Pons (tissue), 1 donor: ENCODE measurements at regions not wholly inside any gene's neighbourhood (a gene's known extent, or its start where the extent isn't known, plus 50 kb on each side); places are given as distances from the start of the nearest gene placed in this dataset.
"Not testable (repeated sequence)": the region's sequence is repeated elsewhere in the genome, so short reads cannot be mapped to it uniquely, and the experiment has no call there.

Experiments used
- DNase-seq: peaks from one replicate; pipeline ENCODE4 v3.0.0-alpha.2; 2016; ENCODE audit warnings: low spot score

GRCh38 chr14:55847766-55848165 lies 267.8 kb downstream of the KTN1 start:
- no peak for DNase-seq

DNA sequence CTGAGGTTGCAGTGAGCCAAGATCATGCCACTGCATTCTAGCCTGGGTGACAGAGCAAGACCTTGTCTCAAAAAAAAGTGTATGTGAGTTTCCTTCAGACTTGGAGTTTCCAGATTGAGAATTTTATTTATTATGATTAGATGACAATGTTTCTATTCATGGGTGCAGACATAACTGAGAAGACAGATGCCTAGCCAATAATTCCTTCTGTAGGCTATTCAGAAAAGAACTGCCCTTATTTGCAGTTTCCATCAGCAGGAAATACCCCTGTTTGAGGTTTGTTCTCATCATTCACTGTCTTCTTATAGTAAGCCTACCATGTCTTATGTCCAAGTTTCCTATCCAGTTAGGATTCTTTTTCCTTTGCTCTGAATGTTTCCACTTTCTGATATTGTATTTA lies 269.0 kb downstream of the KTN1 start:
- DNase-seq, result no peak

GRCh38 chr14:55849833-55850232 lies 268.4 kb upstream of the PELI2 start:
- no peak for DNase-seq

DNA sequence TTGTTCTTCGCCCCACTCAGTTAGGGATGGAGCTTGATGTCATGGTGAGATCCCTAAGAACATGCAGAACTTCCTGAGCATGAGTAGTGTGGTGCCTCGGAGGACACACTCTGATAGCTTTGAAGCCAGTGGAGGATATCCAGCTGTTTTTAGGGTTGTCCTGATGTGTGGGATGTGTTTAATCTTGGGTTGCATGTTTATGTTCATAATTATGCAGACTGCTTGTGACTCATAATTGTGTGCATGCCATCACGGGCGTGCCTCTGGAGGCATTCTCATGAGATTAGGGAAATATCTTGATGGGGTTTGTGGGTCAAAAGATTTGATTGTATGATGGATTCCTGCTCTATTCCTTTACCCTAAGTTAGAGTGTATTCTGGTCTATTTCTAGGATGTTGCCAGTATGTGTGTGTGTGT lies 267.4 kb upstream of the PELI2 start:
- DNase-seq, result no peak

GRCh38 chr14:55851301-55851700 lies 266.9 kb upstream of the PELI2 start:
- no peak for DNase-seq

DNA sequence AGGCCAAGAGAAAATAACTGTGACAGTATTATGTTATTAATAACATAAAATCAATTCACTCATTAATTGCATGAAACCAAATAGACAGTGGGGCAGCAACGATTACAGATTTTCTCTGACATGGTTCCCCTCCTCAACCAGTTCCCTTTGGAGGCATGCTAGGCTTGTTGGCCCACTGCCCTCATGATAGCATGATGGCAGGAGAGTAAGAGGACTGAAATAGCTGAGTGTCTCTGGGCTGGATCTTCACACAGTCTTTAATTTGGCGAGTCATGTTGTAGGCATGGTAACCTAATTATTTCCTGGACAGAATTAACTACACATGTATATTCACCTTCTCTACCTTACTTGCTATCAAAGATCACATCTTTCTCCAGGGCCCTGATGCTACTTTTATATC lies 266.2 kb upstream of the PELI2 start:
- no peak for DNase-seq

DNA sequence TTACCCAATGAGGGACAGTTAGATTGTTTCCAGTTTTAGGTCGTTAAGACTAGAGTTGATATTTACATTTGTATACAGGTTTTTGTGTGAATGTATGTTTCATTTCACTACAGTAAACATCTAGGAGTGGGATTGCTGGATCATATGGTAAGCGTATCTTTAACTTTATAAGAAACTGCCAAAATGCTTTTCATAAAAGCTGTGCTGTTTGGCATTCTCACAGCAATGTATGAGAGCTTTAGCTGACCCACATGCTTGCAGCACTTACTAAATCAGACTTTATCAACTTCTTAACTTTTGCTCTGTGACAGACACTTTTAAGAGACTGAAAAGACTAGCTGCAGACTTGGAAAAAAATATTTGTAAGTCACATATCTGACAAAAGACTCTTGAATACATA lies 262.5 kb upstream of the PELI2 start:
- no peak for DNase-seq

DNA sequence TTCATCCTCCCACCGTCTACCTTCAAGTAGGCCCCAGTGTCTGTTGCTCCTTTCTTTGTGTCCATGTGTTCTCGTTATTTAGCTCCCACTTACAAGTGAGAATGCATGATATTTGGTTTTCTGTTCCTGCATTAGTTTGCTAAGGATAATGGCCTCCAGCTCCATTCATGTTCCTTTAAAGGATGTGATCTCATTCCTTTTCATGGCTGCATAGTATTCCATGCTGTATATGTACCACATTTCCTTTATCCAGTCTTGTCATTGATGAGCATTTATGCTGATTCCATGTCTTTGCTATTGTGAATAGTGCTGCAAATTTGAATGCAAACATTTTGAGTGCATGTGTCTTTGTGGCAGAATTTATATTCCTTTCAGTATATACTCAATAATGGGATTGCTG lies 259.6 kb upstream of the PELI2 start:
- no peak for DNase-seq

DNA sequence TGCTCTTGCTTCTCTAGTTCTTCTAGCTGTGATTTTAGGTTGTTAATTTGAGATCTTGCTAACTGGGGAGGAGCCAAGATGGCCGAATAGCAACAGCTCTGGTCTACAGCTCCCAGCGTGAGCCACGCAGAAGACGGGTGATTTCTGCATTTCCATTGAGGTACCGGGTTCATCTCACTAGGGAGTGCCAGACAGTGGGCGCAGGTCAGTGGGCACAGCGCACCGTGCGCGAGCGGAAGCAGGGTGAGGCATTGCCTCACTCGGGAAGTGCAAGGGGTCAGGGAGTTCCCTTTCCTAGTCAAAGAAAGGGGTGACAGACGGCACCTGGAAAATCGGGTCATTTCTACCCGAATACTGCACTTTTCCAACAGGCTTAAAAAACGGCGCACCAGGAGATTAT lies 256.6 kb upstream of the PELI2 start:
- DNase-seq, result not testable (repeated sequence)

DNA sequence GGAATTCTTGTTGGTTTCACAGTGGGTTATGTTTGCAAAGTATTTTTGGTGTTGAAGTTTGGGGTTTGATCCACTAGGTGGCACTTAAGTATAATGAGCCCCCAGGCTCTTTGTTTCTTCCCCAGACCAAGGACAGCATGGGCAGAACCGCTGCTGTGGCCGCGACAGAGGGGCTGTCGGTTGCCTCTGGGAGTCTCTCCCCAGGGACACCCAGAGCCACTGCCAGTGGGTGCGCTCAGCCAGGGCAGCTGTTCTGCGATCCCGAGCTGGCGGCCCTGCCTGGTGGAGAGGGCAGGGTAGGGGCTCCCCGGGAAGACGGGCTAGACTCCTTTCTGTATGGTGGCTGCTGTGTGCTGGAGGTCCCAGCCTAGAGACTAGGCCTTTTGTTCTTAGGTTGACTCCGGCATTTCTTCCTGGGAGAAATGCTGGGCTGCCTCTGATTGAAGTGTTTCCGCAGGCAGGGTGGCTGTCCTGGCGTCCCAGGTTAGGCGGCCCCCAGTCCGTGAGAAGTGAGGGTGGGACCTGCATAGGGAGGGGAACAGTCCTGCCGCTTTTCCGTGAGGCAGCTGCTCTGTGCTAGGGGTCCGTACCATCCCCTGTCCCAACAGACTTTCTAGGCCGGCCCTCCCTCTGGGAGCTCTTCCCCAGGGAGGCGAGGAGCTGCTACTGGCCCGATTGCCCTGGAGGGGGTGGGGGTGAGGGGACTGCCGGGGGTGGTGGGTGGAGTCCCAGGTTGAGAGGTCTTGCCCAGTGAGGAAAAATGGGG lies 253.1 kb upstream of the PELI2 start:
- DNase-seq, result no peak

- no peak for DNase-seq
Observed at GRCh38 chr14:55867311-55867710, 250.9 kb upstream of the PELI2 start.

GRCh38 chr14:55867719-55868118 lies 250.5 kb upstream of the PELI2 start:
- DNase-seq, result no peak

- DNase-seq, result no peak
Observed at GRCh38 chr14:55869397-55870049, 248.7 kb upstream of the PELI2 start.

DNA sequence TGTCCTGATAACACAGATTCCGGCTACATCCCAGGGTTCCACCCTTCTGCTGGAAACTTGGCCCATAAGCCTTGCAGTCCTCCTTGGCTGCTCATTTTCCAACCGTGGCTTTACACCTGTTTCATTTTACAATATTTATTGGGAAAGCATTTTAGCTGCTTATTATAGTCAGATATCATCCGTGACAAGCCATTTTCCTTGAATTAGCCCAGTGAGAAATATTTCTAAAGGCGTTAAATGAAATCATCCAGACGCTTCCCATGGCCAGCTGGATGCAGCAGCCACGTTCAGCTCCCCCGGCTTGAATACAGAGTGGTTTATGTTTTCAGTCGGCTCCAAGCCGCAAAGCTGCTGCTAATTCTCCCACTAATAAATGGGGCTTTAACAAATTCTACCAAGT lies 245.0 kb upstream of the PELI2 start:
- DNase-seq, result no peak

DNA sequence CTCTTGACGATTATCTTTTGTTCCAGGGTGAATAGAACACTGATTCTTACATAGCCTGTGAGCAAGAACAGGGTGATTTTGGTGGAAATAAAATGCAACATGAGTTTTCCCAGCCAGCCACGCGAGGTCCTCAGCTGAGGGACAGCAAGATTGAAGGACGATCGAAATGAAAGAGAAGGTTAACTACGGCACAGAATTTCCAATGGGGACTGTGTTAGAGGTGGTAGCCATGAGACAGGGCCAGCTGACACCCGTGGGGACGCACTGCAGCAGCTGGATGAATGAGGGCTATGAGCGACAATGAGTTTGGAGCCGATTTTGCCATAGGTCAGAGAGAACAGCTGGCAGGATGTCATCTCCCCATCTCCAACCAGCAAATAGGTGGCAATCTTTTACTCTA lies 243.4 kb upstream of the PELI2 start:
- DNase-seq, result peak; percentile 60

DNA sequence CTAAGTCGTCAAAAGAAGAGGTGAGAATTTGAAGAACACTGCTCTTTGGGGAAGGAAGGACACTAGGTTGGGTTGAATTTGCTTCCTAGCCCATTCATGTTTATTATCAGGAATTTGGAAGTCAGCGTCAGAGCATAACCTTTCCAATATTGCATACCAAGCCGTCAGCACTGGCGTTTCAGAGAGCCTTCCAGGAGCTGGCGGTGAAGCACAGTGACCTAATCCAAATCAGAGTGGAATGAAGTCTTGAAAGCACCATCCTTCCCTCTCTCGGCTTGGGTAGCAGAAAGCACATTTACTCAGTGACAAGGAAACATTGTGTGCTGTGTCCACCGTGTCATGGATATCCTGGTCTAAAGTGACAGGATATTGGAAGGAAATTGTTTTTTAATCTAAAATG lies 240.3 kb upstream of the PELI2 start:
- no peak for DNase-seq

GRCh38 chr14:55881577-55882241 lies 236.5 kb upstream of the PELI2 start:
- DNase-seq, result no peak

DNA sequence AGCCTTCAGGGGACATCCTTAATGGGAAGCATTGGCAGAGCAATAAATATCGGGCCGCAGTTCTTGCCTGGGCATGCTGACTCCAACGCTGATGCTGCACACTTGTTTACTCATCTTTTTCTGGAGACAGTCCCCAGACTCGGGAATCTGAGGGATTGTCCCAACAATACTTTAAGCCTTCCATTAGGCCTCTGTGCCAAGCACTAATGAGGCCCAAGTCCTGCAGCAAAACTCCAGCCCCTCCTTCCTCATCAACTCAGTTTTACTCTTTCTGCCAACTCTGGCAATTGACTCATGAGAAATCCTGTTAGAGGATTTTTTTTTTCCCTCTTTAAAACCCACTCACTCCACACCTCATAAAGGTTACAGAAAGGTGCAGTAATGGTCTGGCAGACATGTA lies 233.4 kb upstream of the PELI2 start:
- DNase-seq, result no peak

GRCh38 chr14:55889124-55889523 lies 229.1 kb upstream of the PELI2 start:
- DNase-seq, result no peak

- no peak for DNase-seq
Observed at GRCh38 chr14:55891692-55892091, 226.5 kb upstream of the PELI2 start.

- no peak for DNase-seq
Observed at GRCh38 chr14:55892906-55893305, 225.3 kb upstream of the PELI2 start.

DNA sequence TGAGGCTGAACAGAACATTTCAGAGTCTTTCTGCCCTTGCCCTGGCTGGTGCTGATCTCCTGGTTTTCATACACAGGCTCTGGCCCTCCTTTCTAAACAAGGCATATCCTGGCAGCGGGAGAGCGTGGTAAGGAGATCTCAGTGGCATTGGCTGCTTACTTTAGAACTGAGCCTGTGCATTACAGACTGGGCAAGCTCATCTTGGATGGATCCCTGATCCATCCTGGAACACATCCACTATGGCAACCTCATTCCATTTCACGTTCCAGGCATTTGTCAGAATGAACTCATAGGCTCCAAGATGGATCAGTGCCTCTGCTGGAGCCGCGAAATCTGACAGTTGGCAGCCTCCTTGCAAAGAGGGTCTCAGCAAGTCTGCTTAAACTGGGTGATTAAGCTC lies 224.5 kb upstream of the PELI2 start:
- DNase-seq, result no peak

GRCh38 chr14:55897031-55897430 lies 221.2 kb upstream of the PELI2 start:
- no peak for DNase-seq
